H1 (cell line): ENCODE measurements at regions not wholly inside any gene's neighbourhood (a gene's known extent, or its start where the extent isn't known, plus 50 kb on each side); places are given as distances from the start of the nearest gene placed in this dataset.

ENCODE experiments used
- ATF2 ChIP-seq: IDR thresholded peaks from 2 replicates; pipeline ENCODE4 v1.6.1; 2012; ENCODE audit warnings: low read length, inconsistent platforms
- CHD2 ChIP-seq: IDR thresholded peaks from 2 replicates; pipeline ENCODE4 v1.6.1; 2012; ENCODE audit warnings: low read length, improper control_type of control experiment
- CTCF ChIP-seq, 3 experiments: IDR thresholded peaks; 1 replicate in 2 of 3; 2 replicates in 1 of 3; pipeline versions ENCODE4 v1.5.1 to v1.6.1; 2011; ENCODE audit warnings: low read length in 3 of 3, mild to moderate bottlenecking in 3 of 3, inconsistent platforms in 2 of 3, low read depth in 1 of 3, moderate library complexity in 1 of 3; ENCODE audit not compliant: insufficient read depth in 1 of 3; ENCODE audit errors: control extremely low read depth in 1 of 3
- FOSL1 ChIP-seq: IDR thresholded peaks from 2 replicates; pipeline ENCODE4 v1.6.1; 2011; ENCODE audit warnings: mild to moderate bottlenecking, low read depth, low read length, moderate library complexity; ENCODE audit not compliant: insufficient read depth

- no peak for TF ChIP-seq CTCF (IDR thresholded peaks at IDR 0.05; ENCODE audit: control extremely low read depth in 1 of 3, insufficient read depth in 1 of 3, low read depth in 1 of 3, low read length in 3 of 3)
- TF ChIP-seq FOSL1: no peak
- no peak for TF ChIP-seq CHD2
- no peak for TF ChIP-seq ATF2
Observed at GRCh38 chr5:158234323-158235158, 375.6 kb upstream of the CLINT1 start.
